H9 (cell line): ENCODE measurements at regions not wholly inside any gene's neighbourhood (a gene's known extent, or its start where the extent isn't known, plus 50 kb on each side); places are given as distances from the start of the nearest gene placed in this dataset.

Experiments used
- DNase-seq: peaks from one replicate; pipeline ENCODE4 v3.0.0-alpha.2; 2017
- H2AFZ ChIP-seq: one replicate; pipeline ENCODE4 v1.6.1; 2013; ENCODE audit warnings: mild to moderate bottlenecking, low read length, control low read depth, moderate library complexity
- H2AK5ac ChIP-seq: 2 replicates; pipeline ENCODE4 v1.6.1; 2013; ENCODE audit warnings: low read length, control low read depth, mixed read lengths; ENCODE audit not compliant: insufficient read length
- H2BK120ac ChIP-seq: one replicate; pipeline ENCODE4 v1.6.1; 2013; ENCODE audit warnings: low read depth, mild to moderate bottlenecking, low read length, control low read depth, inconsistent platforms; ENCODE audit not compliant: poor library complexity, severe bottlenecking
- H2BK12ac ChIP-seq: 2 replicates; pipeline ENCODE4 v1.6.1; 2013; ENCODE audit warnings: low read length, control low read depth, mixed read lengths, low read depth; ENCODE audit not compliant: insufficient read length
- H2BK15ac ChIP-seq: 2 replicates; pipeline ENCODE4 v1.6.1; 2013; ENCODE audit warnings: low read depth, low read length, control low read depth
- H2BK20ac ChIP-seq: one replicate; pipeline ENCODE4 v1.6.1; 2013; ENCODE audit warnings: low read depth, mild to moderate bottlenecking, low read length, control low read depth, inconsistent platforms; ENCODE audit not compliant: poor library complexity, severe bottlenecking
- H2BK5ac ChIP-seq: 2 replicates; pipeline ENCODE4 v1.6.1; 2013; ENCODE audit warnings: low read length, control low read depth, mixed read lengths; ENCODE audit not compliant: insufficient read length
- H3K14ac ChIP-seq: 2 replicates; pipeline ENCODE4 v1.6.1; 2013; ENCODE audit warnings: low read length, control low read depth; ENCODE audit not compliant: insufficient read depth
- H3K18ac ChIP-seq: 2 replicates; pipeline ENCODE4 v1.6.1; 2013; ENCODE audit warnings: low read depth, mild to moderate bottlenecking, mixed read lengths, low read length, control low read depth; ENCODE audit not compliant: insufficient read length
- H3K23ac ChIP-seq: 2 replicates; pipeline ENCODE4 v1.6.1; 2013; ENCODE audit warnings: low read length, control low read depth, mixed read lengths, low read depth; ENCODE audit not compliant: insufficient read length
- H3K23me2 ChIP-seq: 2 replicates; pipeline ENCODE4 v1.6.1; 2013; ENCODE audit warnings: low read depth, mild to moderate bottlenecking, mixed read lengths, low read length, control low read depth; ENCODE audit not compliant: insufficient read length, poor library complexity, severe bottlenecking
- H3K27ac ChIP-seq: 2 replicates; pipeline ENCODE4 v1.5.1; 2013; ENCODE audit warnings: low read length, control low read depth, mixed read lengths, low read depth; ENCODE audit not compliant: insufficient read length
- H3K27me3 ChIP-seq: 2 replicates; pipeline ENCODE4 v1.6.1; 2013; ENCODE audit warnings: low read length, control low read depth, inconsistent platforms; ENCODE audit not compliant: insufficient read depth
- H3K4ac ChIP-seq: 2 replicates; pipeline ENCODE4 v1.6.1; 2013; ENCODE audit warnings: low read depth, mild to moderate bottlenecking, control low read depth, inconsistent platforms, low read length, moderate library complexity
- H3K4me1 ChIP-seq: 2 replicates; pipeline ENCODE4 v1.6.1; 2013; ENCODE audit warnings: low read length, control low read depth, inconsistent platforms; ENCODE audit not compliant: insufficient read depth
- H3K4me2 ChIP-seq: 2 replicates; pipeline ENCODE4 v1.6.1; 2013; ENCODE audit warnings: low read length, control low read depth, mixed read lengths; ENCODE audit not compliant: insufficient read length, insufficient read depth
- H3K56ac ChIP-seq: 2 replicates; pipeline ENCODE4 v1.6.1; 2013; ENCODE audit warnings: low read depth, mild to moderate bottlenecking, mixed read lengths, low read length, control low read depth; ENCODE audit not compliant: insufficient read length
- H3K79me1 ChIP-seq: 2 replicates; pipeline ENCODE4 v1.6.1; 2013; ENCODE audit warnings: low read depth, mild to moderate bottlenecking, moderate library complexity, low read length, control low read depth, inconsistent platforms; ENCODE audit not compliant: insufficient read depth, poor library complexity, severe bottlenecking
- H3K79me2 ChIP-seq: 2 replicates; pipeline ENCODE4 v1.6.1; 2013; ENCODE audit warnings: low read length, control low read depth, inconsistent platforms; ENCODE audit not compliant: insufficient read depth
- H3K9ac ChIP-seq: 2 replicates; pipeline ENCODE4 v1.6.1; 2013; ENCODE audit warnings: low read length, control low read depth, mixed read lengths; ENCODE audit not compliant: insufficient read length; ENCODE audit errors: extremely low read depth
- H3K9me3 ChIP-seq: one replicate; pipeline ENCODE4 v1.6.1; 2013; ENCODE audit warnings: low read depth, low read length, inconsistent platforms; ENCODE audit not compliant: control insufficient read depth
- H3T11ph ChIP-seq: one replicate; pipeline ENCODE4 v1.6.1; 2013; ENCODE audit warnings: mild to moderate bottlenecking, low read length, control low read depth, inconsistent platforms
- H4K20me1 ChIP-seq: one replicate; pipeline ENCODE4 v1.6.1; 2013; ENCODE audit not compliant: control insufficient read depth, insufficient read length, insufficient read depth
- H4K5ac ChIP-seq: 2 replicates; pipeline ENCODE4 v1.6.1; 2013; ENCODE audit warnings: low read depth, mild to moderate bottlenecking, mixed read lengths, low read length, control low read depth; ENCODE audit not compliant: insufficient read length
- H4K8ac ChIP-seq: replicated peaks from 2 replicates; pipeline ENCODE4 v1.6.1; 2013; ENCODE audit warnings: low read length, control low read depth, mixed read lengths, low read depth; ENCODE audit not compliant: insufficient read length
- H4K91ac ChIP-seq: 2 replicates; pipeline ENCODE4 v1.6.1; 2013; ENCODE audit warnings: low read depth, mild to moderate bottlenecking, moderate library complexity, mixed read lengths, low read length, control low read depth; ENCODE audit not compliant: insufficient read length
- H3K27ac Mint-ChIP-seq, 3 experiments: 2 replicates in 2 of 3; 3 replicates in 1 of 3; pipeline ENCODE4 v1.8.0; 2020 to 2021; ENCODE audit warnings: mixed read lengths in 3 of 3, mild to moderate bottlenecking in 1 of 3, moderate library complexity in 1 of 3
- H3K27me3 Mint-ChIP-seq: 2 replicates; pipeline ENCODE4 v1.8.0; 2021; ENCODE audit warnings: low read depth, mild to moderate bottlenecking, moderate library complexity, mixed read lengths
- H3K36me3 Mint-ChIP-seq, 3 experiments: 2 replicates in 2 of 3; 3 replicates in 1 of 3; pipeline ENCODE4 v1.8.0; 2020 to 2021; ENCODE audit warnings: low read depth in 3 of 3, mixed read lengths in 3 of 3; ENCODE audit not compliant: insufficient read depth in 1 of 3
- H3K4me1 Mint-ChIP-seq, 2 experiments: 2 replicates each; pipeline ENCODE4 v1.8.0; 2020; ENCODE audit warnings: mixed read lengths in 2 of 2
- H3K4me3 Mint-ChIP-seq, 2 experiments: 2 replicates in 1 of 2; 3 replicates in 1 of 2; pipeline ENCODE4 v1.8.0; 2020 to 2021; ENCODE audit warnings: mild to moderate bottlenecking in 2 of 2, mixed read lengths in 2 of 2, moderate library complexity in 1 of 2
- H3K9me3 Mint-ChIP-seq, 2 experiments: 2 replicates in 1 of 2; 3 replicates in 1 of 2; pipeline ENCODE4 v1.8.0; 2020; ENCODE audit warnings: mild to moderate bottlenecking in 2 of 2, mixed read lengths in 2 of 2, moderate library complexity in 1 of 2
- CTCF ChIP-seq: fragments of 200-600 bp; sonication (generic); conservative IDR thresholded peaks from 3 replicates; pipeline ENCODE4 v1.8.0; 2021; ENCODE audit warnings: antibody characterized with exemption, mild to moderate bottlenecking
- WGBS: extraction: QIAGEN DNeasy Blood & Tissue Kit; methylation state at CpG from one replicate; pipeline ENCODE4 v1.1.7; 2013; ENCODE audit warnings: missing lambda C conversion rate, low lambda C conversion rate, mixed read lengths; ENCODE audit not compliant: insufficient read length; ENCODE audit errors: extremely low coverage; 5-methylcytosine and 5-hydroxymethylcytosine counted together

GRCh38 chr1:29544406-29544805 lies 308.1 kb downstream of the PTPRU start:
- H3K9ac ChIP-seq, result no peak overlapping the region
- no peak for DNase-seq
- H4K91ac ChIP-seq, result no peak overlapping the region
- H3K79me2 ChIP-seq, result no peaks in the 10 kb centered on the region
- H3K14ac ChIP-seq, result no peak overlapping the region
- Mint-ChIP-seq H3K4me1 (no peaks in the 10 kb centered on the region), H3K36me3 (no peaks in the 10 kb centered on the region; a peak in 1 of 7 replicates), H3K27ac (no peak overlapping the region), H3K4me3 (no peak overlapping the region), H3K9me3 (no peaks in the 10 kb centered on the region; a peak in 1 of 5 replicates), H3K27me3 (no peaks in the 10 kb centered on the region; the same call in 1 of the 2 replicates)
- H3K79me1 ChIP-seq, result no peaks in the 10 kb centered on the region
- no peaks in the 10 kb centered on the region for H4K20me1 ChIP-seq
- no peaks in the 10 kb centered on the region for H3K27me3 ChIP-seq
- no peak for TF ChIP-seq CTCF
- no peak overlapping the region for H4K5ac ChIP-seq
- no peak overlapping the region for H2BK12ac ChIP-seq
- no peak overlapping the region for H3K4ac ChIP-seq
- WGBS, result no CpG with 5 or more reads among the region's 1 CpG
- no peak overlapping the region for H3K56ac ChIP-seq
- H3K4me1 ChIP-seq, result no peaks in the 10 kb centered on the region
- no peak overlapping the region for H3K23ac ChIP-seq
- no peak overlapping the region for H2BK15ac ChIP-seq
- H3K4me2 ChIP-seq, result no peak overlapping the region
- H2BK20ac ChIP-seq, result no peak overlapping the region
- H2BK5ac ChIP-seq, result no peak overlapping the region
- H2AFZ ChIP-seq, result no peak overlapping the region
- no peak overlapping the region for H2AK5ac ChIP-seq
- no peaks in the 10 kb centered on the region for H3K23me2 ChIP-seq
- H3K27ac ChIP-seq, result no peak overlapping the region
- H3T11ph ChIP-seq, result no peak overlapping the region
- no peak overlapping the region for H4K8ac ChIP-seq
- H3K9me3 ChIP-seq, result no peaks in the 10 kb centered on the region
- no peak overlapping the region for H3K18ac ChIP-seq
- H2BK120ac ChIP-seq, result no peak overlapping the region
